Globus pallidus (tissue), 1 donor: ENCODE measurements at regions not wholly inside any gene's neighbourhood (a gene's known extent, or its start where the extent isn't known, plus 50 kb on each side); places are given as distances from the start of the nearest gene placed in this dataset.

Experiments
- DNase-seq: peaks from one replicate; pipeline ENCODE4 v3.0.0-alpha.2; 2015; ENCODE audit warnings: low spot score

DNA sequence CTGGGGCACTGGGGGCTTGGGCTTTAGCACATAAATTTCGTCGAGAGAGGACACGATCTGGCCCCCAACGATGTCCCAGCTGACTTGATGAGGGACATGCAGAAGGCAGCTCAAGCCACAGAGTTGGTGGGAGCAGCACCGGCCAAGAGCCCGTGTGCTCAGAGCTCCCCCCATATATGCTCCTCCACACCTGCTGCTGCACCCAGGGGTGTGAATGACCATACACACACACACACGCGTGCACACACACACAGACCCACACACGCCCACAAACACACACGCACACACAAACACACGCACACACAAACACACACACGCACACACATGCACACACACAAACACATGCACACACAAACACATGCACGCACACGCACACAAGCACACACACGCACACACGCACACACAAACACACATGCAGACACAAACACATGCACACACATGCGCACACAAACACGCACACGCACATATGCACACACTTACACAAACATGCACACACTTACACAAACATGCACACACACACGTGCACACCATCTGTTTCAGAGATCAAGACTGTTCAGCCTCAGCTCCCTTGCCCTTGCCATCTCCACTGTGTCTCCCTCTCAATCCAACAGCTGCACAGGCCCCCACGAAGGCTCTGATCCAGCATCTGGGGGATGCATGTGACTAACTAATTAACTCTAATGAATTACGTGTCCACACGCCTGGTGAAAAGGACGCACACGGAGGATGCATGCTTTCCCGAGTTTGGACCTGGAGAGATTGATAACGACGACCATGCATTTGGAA lies 85.6 kb upstream of the TNRC6C start:
- DNase-seq: no peak

DNA sequence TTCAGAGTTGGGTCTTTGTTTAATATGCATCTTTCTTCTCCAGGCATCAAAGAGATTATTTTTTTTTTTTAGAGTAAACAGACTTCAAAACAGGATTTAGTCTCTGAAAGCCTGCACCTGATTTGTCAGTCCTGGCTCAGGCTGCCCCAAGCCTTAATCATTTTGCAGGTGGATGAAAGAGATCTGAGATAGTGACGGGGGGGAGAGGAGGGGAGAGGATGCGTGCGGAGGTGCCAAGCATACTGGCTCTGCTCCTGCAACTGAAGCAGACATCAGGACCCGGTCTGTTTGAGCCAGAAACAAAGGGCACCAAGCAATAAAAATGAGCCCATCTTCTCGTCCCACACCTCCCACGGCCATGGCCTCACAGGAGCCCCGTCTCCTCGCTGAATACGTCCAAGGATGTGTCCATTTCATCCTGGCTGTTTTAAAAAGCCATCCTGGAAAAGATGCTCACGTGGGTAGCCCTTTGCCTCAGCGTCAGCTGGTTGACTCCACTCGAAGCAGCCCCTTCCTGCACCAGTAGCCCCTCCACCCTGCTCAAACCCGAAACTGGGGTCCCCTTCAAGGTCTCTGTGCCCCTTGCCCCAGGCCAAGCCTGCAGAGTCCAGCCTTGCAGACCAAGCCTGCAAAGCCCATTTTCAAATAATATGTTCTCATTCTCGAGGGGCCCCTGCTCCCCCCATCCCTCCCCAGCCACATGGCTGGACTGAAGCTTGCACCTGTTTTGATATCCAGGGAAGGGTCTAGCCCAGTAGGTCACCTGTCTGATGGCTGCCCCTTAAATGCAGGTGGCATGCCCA lies 84.8 kb upstream of the TNRC6C start:
- DNase-seq: no peak

DNA sequence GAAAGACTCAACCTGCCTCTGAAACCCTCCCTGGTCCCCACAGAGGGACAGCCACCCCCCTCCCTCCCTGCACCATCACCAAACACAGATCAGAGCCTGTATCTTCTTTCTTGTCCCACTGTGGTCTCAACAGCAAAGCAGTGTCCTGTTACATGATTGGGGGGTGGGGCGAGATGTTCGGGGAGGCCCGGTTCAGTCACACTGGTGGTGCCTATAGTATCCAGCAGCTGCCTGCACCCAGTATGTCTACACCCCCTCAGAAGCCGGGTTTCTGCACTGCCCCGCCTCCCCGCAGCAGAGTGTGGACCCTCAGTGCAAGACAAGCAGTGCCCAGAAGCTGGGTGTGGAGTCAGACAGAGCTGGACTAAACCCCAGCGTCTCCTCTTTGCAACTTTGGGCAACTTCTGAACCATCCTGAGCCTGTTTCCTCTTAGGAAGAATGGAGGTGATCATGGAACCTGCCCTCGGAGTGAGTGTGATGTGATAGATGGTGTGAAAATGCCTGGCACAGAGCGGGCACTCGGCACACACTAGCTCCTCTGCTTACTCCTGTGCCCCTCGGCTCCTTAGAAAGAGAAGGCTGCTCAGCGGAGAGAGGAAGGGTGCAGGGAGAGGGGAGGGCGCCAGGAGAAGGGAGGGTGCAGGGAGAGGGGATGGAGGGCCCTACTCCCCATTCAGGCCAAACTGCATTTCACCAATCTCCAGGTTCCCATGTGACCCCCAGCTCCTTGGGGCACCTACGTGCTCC lies 84.0 kb upstream of the TNRC6C start:
- DNase-seq: no peak

DNA sequence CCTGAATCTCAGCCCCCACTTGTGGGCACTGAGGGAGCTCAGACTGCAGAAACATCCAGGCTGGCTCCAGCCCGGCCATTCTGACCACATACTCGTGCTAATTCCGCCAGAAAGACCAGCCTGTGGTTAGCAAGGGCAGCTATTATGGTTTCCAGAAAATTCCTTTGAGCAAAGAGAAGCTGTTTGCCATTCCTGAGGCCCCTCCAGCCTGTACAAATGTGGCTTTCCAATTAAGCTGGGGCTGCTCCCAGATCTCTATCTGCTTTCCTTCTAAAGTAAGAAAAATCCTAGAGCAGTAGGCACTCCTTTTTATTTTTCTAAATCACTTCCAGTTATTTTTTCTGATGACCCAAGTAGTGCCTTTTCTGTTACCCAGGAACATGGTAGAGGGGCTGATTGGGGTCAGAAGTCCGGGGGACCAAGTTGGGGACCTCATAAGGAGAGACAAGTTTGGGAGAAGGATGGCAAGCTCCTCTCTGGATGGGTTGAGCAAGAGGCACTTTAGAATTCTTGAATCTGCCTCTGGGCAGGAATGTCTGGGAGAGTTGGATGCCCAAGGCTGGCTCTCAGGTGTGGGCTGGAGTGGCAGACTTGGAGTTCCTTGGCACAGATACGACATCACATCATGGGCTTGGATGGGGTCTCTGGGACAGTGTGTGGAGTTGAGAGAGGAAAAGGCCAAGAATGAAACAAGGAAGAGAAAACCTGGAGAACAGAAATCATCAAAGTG lies 83.3 kb upstream of the TNRC6C start:
- DNase-seq: no peak

DNA sequence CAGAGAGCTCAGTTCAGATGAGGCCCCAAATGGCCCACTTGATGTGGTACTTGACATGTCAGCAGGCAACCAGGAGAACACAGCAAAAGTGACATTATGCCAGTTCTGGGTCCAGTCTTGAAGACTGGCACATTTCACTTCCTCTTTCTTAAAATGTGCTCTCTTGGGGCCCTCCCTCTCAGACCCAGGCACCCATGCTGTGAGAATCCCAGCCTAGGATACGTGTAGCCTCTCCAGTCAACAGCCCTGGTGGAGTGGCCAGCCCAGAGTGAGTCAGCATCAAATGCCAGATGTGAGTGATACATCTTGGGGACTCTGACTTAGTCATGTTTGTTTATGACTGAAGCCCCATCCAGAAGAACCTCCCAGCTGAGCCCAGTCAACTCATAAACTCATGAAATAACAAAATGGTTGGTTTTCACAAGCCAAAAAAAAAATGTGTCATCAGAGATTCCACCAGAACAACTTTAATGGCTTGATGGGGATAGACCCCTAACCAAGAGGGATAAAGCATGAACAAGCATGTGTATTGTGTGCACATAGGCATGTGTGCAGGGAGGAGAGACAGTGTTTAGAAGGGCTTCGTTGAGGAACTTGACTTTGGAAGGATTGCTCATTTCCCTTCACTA lies 82.5 kb upstream of the TNRC6C start:
- no peak for DNase-seq

DNA sequence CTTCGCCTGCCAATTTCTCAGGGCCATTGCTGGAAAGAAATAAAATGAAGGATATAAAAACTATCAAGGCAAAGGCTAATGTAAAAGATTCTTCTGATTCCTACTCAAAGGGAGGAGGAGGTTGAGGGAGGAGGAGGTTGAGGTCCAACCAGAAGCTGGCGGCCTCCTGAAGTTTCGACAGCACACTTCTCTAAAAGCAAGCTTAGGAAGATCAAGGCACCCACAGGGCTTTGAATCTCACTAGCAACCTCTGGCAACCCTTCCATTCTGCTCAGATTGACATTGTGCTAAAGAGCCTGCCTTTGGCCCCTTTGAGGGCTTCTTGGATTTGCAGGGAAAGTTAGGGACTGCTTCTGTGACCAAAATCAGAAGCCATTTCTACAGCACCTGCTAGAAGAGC lies 81.5 kb upstream of the TNRC6C start:
- no peak for DNase-seq

DNA sequence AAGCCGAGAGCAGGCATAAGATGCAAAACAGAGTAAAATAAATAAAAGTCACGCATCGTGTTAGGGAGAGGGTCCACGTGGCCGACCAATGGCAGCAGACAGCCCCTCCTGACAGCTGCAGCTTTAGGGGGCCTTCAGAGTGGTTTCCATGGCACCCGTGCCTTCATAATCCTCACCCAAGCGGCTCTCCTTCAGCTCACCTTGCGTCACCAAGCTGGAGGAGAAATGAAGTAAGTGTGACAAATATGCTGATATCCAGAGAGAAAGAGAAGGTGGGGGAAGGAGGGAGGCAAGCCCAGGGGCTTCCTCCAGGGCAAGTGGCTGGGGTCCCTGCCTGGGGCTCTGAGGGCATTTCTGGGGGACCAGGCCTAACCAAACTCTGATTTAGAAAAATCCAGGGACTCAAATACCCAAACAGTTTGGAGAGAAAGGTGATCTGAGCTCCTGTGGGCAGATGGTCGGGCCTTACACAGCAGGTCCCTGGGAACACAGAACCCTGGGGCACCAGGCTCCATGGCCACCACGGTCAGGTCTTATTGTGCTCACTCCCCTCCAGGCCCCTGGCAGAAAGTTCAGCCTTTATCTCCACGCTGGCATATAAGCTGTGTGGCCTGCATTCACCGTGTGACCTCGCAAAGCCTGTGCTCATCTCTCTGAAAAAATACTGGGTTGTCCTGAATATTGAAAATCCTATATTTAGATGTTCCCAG lies 80.7 kb upstream of the TNRC6C start:
- no peak for DNase-seq

DNA sequence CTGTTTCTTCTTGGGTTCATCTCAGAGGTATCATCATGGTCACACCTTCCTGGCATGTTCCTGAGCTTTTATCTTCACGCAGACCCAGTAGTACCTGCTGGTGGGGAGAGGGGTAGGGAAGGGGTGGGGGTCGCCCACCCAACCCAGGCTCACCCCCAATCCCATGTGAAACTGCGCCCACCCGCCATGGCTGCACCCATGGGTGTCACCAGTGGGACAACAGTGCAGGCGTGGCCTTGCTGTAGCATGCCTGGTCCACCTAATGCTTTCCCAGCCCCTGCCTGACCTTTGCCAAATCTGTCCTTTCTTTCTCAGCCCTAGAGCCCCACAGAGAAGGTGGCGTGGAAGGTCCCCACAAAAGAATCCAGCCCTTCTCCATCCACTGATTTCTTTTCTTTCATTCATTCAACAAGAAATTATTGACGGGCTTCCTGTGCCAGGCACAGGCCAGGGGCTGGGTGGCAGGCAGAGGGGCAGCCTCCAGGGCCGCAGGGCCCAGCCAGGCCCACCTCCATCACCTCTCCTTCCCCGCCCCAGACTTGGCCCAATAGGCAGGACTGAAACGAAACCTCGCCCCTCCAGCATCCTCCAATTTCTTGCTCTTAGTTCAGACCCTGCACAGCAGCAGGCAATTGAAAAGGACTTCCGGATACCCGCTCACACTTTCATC lies 79.1 kb upstream of the TNRC6C start:
- DNase-seq: no peak

DNA sequence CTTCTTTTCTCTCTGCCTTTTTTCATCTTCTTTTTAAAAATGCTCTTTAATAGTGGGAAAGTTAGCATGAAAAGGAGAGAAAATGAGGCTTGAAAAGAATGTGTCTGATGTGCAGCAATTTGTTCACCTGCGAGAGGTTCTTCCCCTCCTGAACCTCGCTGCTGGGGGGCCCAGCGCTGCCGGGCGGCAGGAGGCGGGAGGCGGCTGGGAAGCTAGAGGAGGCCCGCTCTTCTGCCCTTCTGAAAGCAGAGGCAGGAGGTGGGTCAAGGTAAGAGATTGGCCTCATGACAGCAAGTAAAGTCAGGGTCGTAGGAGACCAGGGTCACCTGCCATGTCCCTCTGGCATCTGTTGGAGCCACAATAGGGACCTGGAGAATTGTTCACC lies 78.6 kb upstream of the TNRC6C start:
- DNase-seq: no peak

DNA sequence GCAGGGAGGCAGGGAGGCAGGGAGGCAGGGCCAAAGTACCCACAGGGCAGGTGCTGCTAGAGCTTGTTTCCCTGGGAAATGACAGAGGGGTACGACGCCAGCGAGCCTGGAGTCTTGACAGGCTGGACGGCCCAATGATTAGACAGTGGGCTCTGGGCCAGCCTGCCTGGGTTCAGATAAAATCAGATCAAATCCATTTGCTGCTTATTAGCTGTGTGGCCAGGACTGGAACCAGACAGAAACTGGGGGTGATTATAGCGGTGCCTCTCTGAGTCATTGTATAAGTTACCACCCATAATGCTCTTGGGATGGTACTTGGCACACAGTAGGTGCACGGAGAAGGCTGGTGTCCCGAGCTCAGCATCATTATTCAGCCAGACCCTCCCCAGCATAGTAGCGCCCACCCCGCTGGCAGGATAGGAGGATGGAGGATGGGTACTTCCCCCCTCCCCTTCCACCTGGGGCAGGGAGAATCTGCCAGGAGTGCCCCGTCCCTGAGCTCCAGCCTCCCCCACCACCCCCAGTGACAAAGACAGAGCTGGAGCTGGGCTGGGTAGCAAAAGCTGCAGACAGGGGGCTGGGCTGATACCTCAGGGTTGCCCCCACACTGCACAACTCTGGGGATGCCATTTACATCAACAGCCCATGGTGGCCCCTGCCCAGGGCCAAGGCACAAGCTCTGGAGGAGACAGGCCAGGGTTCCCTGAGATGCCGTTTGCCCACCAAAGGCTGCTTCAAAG lies 77.6 kb upstream of the TNRC6C start:
- no peak for DNase-seq

DNA sequence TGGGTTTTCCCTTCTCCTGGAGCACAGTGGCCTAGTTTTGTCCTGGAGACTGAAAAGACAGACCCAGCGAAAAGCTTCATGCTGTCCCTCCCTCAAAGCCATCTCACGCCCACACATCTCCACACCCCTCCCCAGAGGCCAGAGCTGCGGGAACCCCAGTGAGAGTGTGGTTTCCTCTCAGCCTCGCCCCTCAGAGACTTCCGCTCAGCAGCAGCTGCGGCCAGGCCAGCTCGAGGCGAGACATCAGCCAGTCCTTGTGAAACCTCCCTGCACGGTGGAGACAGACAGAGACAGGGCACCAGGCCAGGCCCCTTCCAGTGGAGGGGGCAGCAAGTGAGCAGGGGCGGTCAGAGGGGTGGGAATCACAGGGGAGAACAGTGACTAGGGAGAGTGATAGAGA lies 77.0 kb upstream of the TNRC6C start:
- DNase-seq: peak; percentile 50

DNA sequence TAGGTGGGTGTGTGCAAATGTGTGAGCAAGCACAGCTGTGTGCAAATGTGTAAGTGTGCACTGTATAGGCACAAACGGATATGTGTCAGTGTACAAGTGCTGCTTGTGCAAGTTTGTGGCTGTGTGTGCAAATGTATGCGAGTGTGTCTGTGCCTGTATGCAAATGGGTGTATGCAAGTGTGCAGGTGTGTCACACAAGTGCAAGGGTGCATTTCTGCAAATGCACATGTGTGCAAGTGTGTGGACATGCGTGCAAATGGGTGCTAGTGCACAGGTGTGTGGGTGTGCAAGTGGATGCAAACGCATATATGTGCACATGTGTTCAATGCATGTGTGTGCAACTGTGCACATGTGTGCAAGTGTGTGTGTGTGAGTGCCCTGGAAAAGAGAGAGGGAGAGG lies 76.5 kb upstream of the TNRC6C start:
- no peak for DNase-seq

DNA sequence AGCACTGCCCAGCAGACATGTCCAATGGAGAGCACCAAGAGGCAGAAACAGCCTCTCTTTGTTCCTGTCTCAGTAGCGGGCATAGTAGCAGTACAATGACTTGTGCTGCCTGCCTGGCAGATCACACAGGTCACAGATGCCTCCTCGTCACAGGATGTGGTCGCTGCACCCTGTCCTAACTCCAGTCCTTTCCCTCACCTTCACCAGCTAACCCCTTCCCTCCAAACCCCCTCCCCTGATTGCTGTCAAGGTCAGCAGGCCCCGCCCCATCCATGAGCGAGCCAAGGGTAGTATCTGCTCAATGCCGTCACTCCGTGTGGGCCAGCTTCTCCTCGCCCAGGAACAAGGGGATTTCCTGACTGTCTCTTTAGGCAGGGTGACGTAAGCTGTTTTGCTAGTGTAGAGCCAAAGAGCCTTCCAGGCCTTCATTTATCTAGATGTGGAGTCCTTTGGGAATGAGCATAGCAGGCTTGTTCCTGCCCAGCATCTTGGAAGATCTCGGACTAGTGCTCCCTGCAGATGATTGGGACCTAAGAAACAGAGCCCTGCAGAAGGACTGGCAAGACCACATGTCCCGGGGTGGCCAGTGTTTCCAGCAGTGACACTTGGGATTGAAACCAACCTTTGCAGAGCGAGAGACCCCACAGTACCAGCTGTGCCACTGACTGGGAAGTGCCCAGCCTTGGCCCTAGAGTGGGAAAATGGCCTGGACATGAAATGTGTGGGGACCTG lies 75.9 kb upstream of the TNRC6C start:
- DNase-seq: peak; percentile 85

DNA sequence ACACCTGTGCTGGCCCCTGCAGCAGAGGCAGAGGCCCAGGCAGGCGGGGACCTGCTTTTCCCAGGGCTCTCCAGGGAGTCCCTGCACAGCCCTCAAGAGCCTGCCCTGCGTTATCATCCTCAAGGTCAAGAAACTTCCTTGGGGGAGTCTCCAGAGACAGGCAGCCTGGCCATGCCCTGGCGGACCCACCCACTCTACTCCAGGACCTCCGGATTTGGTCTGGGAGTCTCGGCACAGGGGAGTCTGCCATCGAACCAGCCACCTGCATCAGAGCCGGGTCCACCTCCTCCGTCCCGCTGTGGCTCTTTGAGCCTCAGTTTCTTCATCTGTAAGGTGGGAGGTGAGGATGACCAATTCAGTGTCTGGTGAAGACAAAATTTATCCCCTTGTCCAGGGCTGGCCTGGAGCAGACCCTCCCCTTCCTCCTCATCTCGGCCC lies 75.3 kb upstream of the TNRC6C start:
- no peak for DNase-seq

DNA sequence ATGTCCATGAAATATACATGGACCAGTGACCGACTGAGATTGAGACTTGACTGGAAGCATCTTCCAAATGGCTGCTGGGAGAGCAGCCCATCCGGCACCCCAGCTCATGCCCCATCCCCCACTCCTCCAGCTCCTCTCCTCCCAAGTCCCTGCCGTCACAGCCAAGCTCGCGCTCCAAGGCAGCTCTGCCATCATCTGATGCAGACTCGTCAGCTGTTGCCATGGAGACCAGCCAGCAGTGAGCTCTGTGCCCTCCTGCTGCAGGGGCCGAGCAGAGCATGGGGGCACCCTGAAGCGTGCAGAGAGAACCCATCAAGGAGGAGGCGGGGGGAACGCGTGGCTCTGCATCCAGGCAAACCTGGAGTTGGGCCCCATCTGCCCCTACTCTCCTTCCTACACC lies 74.5 kb upstream of the TNRC6C start:
- DNase-seq: peak; percentile 92

DNA sequence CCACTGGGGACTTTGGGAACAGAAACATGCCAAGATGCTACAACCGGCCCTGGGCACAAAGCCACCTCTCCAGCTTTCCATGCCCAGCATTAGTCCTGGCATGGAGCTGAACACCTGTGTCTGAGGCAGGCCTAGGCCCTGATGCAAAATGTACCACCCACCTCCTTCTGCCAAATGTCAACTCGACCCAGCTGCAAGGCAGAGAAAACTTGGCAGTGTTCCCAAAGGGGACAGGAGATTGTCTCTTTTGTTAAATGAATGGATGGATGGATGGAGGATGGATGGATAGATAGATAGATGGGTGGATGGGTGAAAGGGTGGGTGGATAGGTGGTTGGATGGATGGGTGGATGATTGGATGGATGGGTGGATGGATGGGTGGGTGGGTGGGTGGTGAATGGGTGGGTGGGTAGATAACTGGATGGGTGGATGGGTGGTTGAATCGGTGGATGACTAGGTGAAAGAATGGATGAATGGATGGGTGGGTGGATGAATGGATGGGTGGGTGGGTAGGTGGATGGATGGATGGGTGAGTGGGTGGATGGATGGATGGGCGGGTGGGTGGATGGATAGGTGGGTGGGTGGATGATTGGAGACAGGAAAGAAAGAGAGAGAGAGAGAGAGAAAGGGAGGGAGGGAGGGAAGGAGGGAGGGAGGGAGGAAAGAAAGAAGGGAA lies 73.4 kb upstream of the TNRC6C start:
- no peak for DNase-seq

DNA sequence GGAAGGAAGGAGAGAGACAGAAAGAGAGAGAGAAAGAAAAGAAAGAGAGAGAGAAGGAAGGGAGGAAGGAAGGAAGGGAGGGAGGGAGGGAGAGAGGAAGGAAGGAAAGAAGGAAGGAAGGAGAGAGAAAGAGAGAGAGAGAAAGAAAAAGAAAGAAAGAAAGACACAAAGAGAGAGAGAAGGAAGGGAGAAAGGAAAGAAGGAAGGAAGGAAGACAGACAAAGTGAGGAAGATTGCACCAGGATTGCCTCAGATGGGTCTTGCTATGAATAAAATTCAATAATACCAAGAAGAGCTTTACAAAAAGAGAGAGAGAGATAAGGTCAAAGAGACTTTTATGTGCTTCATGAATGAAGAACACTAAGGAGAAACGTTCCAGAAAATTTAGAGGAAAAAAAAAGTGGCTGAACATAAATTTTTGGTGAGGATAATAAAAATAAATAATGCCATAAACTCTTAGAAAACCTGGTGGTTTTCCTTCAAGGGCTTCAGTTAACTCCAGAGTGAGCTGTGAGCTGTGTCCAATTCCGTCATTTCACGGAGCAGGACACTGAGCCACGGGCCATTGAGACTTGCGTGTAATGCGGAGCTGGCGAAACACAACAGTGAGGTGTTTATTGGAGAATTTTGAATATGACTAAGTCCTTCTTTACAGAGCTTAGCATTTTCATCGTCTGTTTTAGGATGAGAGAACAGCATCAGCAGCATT lies 72.7 kb upstream of the TNRC6C start:
- no peak for DNase-seq

DNA sequence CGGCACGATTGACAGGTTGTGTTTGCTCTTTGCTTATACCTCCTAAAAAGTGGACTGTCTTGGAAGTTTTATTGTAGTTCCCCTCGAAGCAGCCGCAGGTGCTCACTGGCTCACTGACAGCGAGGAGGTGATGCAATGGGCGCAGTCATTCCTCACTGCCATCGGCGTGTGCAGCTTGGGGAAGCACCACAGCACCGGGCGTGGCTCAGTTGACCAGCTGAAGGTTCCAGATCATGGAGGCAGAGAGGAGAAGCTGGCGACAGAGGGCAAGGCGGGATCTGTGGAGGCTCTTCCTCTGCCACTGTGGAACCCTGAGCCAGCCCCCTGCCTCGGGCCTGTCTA lies 72.1 kb upstream of the TNRC6C start:
- DNase-seq: no peak
